ENCODE measurements at regions not wholly inside any gene's neighbourhood (a gene's known extent, or its start where the extent isn't known, plus 50 kb on each side); places are given as distances from the start of the nearest gene placed in this dataset.

DNA sequence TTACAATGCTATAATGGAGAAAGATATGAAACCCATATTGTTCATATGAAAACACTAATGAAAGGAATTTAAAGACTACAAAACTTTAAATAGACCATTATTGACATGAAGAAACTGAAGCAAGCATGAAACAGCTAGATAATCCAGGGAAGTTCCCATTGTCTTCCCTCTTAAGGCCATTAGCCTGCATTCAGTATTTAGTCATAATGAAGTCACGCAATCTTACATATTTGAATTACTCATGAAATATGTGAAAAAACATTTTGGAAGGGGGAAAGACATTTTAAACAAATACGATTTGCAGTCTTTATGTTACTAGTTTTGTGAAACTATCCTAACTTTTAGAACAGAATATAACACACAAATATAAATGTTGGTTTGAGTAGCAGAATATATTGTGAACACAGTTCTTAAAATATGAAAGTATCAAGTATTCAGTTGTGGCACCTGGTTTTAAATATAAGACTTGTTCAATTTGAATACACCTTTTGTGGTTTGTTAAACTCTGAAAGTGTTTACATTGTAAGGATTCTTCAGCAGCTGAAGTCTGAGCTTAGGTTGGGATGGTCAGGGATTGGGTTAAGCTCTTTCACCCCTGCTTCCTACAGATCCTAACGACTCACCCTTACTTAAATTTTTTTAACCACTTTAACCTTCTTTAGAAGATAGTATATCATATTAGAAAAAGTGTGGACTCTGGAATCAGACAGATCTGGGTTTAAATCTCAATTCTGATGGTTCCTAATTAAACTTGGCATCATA, 500.3 kb upstream of the TENM4 start (continued):
- TF ChIP-seq NFXL1 (IDR thresholded peaks at IDR 0.05; ENCODE audit: borderline replicate concordance): no peak

DNA sequence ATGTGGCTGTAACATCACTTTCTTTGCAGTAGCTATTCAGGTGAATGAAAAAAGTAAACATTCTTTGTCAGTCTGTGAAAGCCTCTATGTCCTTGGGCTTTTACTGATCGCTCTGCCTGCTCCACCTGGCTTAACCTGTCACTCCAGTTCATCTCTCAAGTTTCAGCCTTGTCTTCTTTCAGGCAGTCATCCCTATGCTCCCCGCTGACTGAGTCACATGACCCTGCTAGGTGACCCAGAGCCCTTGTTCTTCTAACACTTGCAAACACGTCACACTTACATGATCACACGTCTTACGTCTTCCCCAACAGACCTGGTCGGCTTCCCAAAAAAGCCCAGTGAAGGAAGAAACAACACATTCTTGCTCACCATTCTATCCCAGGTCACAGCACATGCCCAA, 499.3 kb upstream of the TENM4 start:
- no peak overlapping the region for H2AFZ ChIP-seq (ENCODE audit: control insufficient read depth, low read depth, low read length)
- no peak for DNase-seq (ENCODE audit: low read depth, low spot score)
- POLR2A ChIA-PET: no interaction called here
- in situ Hi-C loops (cut with MboI): no loop called here
- no peaks in the 10 kb centered on the region for H3K4me1 ChIP-seq (ENCODE audit: control insufficient read depth, insufficient read depth, low read length)
- H3K27me3 ChIP-seq (replicated peaks in 1 of 2; ENCODE audit: control insufficient read depth in 2 of 2, insufficient read depth in 2 of 2, low read length in 1 of 2): no peaks in the 10 kb centered on the region
- ATAC-seq: no peak
- no peak overlapping the region for H3K9ac ChIP-seq (ENCODE audit: control insufficient read depth, insufficient read depth, low read length)
- intact Hi-C loops (cut with micrococcal nuclease; ENCODE audit: unreplicated experiment): no loop called here
- FAIRE-seq: no peak
- H3K27ac ChIP-seq (ENCODE audit: control insufficient read depth, insufficient read depth): no peak overlapping the region
- no peaks in the 10 kb centered on the region for H3K36me3 ChIP-seq (ENCODE audit: control insufficient read depth in 2 of 2, insufficient read depth in 2 of 2, low read length in 1 of 2)
- no peaks in the 10 kb centered on the region for H4K20me1 ChIP-seq (ENCODE audit: control insufficient read depth, insufficient read depth)
- BruUV-seq (replicated peaks): no TSS peak
- RAD21 ChIA-PET (ENCODE audit: unreplicated experiment): no interaction called here
- CTCF ChIA-PET: interaction anchor here (1.7 kb wide), 1 partner anchor 8 kb away, joined by 4 read pairs; no protein-coding TSS in a partner anchor
- no peak overlapping the region for H3K4me3 ChIP-seq
- H3K4me2 ChIP-seq (ENCODE audit: control insufficient read depth, insufficient read depth): no peak overlapping the region
- no peaks in the 10 kb centered on the region for H3K9me3 ChIP-seq (replicated peaks; ENCODE audit: control insufficient read depth, insufficient read depth, low read length)
- SMC1A ChIA-PET (ENCODE audit: uncharacterized antibody, unreplicated experiment): no interaction called here
- no peaks in the 10 kb centered on the region for H3K79me2 ChIP-seq (ENCODE audit: control insufficient read depth, insufficient read depth, low read length)
- 16% methylated on average over 6 of the region's 6 CpGs for WGBS (ENCODE audit: insufficient coverage, insufficient replicate concordance, low lambda C conversion rate, missing lambda C conversion rate)
- no peak for TF ChIP-seq NR2C1 (IDR thresholded peaks at IDR 0.05)
- TF ChIP-seq, protein P1, sequence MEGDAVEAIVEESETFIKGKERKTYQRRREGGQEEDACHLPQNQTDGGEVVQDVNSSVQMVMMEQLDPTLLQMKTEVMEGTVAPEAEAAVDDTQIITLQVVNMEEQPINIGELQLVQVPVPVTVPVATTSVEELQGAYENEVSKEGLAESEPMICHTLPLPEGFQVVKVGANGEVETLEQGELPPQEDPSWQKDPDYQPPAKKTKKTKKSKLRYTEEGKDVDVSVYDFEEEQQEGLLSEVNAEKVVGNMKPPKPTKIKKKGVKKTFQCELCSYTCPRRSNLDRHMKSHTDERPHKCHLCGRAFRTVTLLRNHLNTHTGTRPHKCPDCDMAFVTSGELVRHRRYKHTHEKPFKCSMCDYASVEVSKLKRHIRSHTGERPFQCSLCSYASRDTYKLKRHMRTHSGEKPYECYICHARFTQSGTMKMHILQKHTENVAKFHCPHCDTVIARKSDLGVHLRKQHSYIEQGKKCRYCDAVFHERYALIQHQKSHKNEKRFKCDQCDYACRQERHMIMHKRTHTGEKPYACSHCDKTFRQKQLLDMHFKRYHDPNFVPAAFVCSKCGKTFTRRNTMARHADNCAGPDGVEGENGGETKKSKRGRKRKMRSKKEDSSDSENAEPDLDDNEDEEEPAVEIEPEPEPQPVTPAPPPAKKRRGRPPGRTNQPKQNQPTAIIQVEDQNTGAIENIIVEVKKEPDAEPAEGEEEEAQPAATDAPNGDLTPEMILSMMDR (IDR thresholded peaks at IDR 0.05 in 2 of 3, conservative IDR thresholded peaks at IDR 0.05 in 1 of 3; ENCODE audit: control insufficient read depth in 2 of 3, extremely low read depth in 1 of 3, insufficient read depth in 1 of 3, low read depth in 3 of 3, low read length in 3 of 3): no peak
- TF ChIP-seq KAT2A (conservative IDR thresholded peaks at IDR 0.05; ENCODE audit: control insufficient read depth, low read depth, low read length): no peak
- TF ChIP-seq, protein P2, sequence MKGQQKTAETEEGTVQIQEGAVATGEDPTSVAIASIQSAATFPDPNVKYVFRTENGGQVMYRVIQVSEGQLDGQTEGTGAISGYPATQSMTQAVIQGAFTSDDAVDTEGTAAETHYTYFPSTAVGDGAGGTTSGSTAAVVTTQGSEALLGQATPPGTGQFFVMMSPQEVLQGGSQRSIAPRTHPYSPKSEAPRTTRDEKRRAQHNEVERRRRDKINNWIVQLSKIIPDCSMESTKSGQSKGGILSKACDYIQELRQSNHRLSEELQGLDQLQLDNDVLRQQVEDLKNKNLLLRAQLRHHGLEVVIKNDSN (IDR thresholded peaks at IDR 0.05; ENCODE audit: borderline replicate concordance, extremely low read length, insufficient read depth, low read depth, low read length): no peak
- TF ChIP-seq, protein P3, sequence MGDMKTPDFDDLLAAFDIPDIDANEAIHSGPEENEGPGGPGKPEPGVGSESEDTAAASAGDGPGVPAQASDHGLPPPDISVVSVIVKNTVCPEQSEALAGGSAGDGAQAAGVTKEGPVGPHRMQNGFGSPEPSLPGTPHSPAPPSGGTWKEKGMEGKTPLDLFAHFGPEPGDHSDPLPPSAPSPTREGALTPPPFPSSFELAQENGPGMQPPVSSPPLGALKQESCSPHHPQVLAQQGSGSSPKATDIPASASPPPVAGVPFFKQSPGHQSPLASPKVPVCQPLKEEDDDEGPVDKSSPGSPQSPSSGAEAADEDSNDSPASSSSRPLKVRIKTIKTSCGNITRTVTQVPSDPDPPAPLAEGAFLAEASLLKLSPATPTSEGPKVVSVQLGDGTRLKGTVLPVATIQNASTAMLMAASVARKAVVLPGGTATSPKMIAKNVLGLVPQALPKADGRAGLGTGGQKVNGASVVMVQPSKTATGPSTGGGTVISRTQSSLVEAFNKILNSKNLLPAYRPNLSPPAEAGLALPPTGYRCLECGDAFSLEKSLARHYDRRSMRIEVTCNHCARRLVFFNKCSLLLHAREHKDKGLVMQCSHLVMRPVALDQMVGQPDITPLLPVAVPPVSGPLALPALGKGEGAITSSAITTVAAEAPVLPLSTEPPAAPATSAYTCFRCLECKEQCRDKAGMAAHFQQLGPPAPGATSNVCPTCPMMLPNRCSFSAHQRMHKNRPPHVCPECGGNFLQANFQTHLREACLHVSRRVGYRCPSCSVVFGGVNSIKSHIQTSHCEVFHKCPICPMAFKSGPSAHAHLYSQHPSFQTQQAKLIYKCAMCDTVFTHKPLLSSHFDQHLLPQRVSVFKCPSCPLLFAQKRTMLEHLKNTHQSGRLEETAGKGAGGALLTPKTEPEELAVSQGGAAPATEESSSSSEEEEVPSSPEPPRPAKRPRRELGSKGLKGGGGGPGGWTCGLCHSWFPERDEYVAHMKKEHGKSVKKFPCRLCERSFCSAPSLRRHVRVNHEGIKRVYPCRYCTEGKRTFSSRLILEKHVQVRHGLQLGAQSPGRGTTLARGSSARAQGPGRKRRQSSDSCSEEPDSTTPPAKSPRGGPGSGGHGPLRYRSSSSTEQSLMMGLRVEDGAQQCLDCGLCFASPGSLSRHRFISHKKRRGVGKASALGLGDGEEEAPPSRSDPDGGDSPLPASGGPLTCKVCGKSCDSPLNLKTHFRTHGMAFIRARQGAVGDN (IDR thresholded peaks at IDR 0.05): no peak
- TF ChIP-seq SMARCA5 (IDR thresholded peaks at IDR 0.05): no peak
- no peak for TF ChIP-seq ZNF622 (IDR thresholded peaks at IDR 0.05)
- TF ChIP-seq TCF3 (IDR thresholded peaks at IDR 0.05; ENCODE audit: borderline replicate concordance, insufficient read depth, low read depth, low read length): no peak
- TF ChIP-seq CEBPB (IDR thresholded peaks at IDR 0.05; ENCODE audit: borderline replicate concordance in 1 of 2, low read depth in 2 of 2, low read length in 2 of 2): no peak
- no peak for TF ChIP-seq TCF12 (IDR thresholded peaks at IDR 0.05; ENCODE audit: low read depth, low read length)
